Ishikawa (cell line): ENCODE measurements at regions not wholly inside any gene's neighbourhood (a gene's known extent, or its start where the extent isn't known, plus 50 kb on each side); places are given as distances from the start of the nearest gene placed in this dataset.
A peak's percentile ranks its signal among the peaks of the same experiment; 100 is the strongest.

Experiments
- CEBPB ChIP-seq: IDR thresholded peaks from 2 replicates; pipeline ENCODE4 v1.6.1; 2012
- CREB1 ChIP-seq: IDR thresholded peaks from 2 replicates; pipeline ENCODE4 v1.6.1; 2012; ENCODE audit warnings: low read depth
- EGR1 ChIP-seq: IDR thresholded peaks from 2 replicates; pipeline ENCODE4 v1.6.1; 2012
- EP300 ChIP-seq: IDR thresholded peaks from 2 replicates; pipeline ENCODE4 v1.6.1; 2012; ENCODE audit warnings: borderline replicate concordance
- FOXM1 ChIP-seq: IDR thresholded peaks from 2 replicates; pipeline ENCODE4 v1.6.1; 2012; ENCODE audit warnings: low read depth, borderline replicate concordance
- NFIC ChIP-seq: IDR thresholded peaks from 2 replicates; pipeline ENCODE4 v1.6.1; 2012
- RAD21 ChIP-seq: IDR thresholded peaks from 2 replicates; pipeline ENCODE4 v1.6.1; 2012; ENCODE audit warnings: low read depth
- TAF1 ChIP-seq: IDR thresholded peaks from 2 replicates; pipeline ENCODE4 v1.6.1; 2012; ENCODE audit warnings: low read depth, mild to moderate bottlenecking
- TCF12 ChIP-seq: IDR thresholded peaks from 2 replicates; pipeline ENCODE4 v1.6.1; 2012; ENCODE audit warnings: low read depth
- TEAD4 ChIP-seq: IDR thresholded peaks from 2 replicates; pipeline ENCODE4 v1.6.1; 2012
- YY1 ChIP-seq: IDR thresholded peaks from 2 replicates; pipeline ENCODE4 v1.6.1; 2012; ENCODE audit warnings: low read depth
- ZBTB7A ChIP-seq: IDR thresholded peaks from 2 replicates; pipeline ENCODE4 v1.6.1; 2012; ENCODE audit warnings: low read depth
- TF ChIP-seq, protein P1 (sequence below): IDR thresholded peaks from 2 replicates; pipeline ENCODE4 v1.6.1; 2012; ENCODE audit warnings: low read depth, mild to moderate bottlenecking
- TF ChIP-seq, protein P2 (sequence below): IDR thresholded peaks from 2 replicates; pipeline ENCODE4 v1.6.1; 2012
- TF ChIP-seq, protein P3 (sequence below): IDR thresholded peaks from 2 replicates; pipeline ENCODE4 v1.6.1; 2012

DNA sequence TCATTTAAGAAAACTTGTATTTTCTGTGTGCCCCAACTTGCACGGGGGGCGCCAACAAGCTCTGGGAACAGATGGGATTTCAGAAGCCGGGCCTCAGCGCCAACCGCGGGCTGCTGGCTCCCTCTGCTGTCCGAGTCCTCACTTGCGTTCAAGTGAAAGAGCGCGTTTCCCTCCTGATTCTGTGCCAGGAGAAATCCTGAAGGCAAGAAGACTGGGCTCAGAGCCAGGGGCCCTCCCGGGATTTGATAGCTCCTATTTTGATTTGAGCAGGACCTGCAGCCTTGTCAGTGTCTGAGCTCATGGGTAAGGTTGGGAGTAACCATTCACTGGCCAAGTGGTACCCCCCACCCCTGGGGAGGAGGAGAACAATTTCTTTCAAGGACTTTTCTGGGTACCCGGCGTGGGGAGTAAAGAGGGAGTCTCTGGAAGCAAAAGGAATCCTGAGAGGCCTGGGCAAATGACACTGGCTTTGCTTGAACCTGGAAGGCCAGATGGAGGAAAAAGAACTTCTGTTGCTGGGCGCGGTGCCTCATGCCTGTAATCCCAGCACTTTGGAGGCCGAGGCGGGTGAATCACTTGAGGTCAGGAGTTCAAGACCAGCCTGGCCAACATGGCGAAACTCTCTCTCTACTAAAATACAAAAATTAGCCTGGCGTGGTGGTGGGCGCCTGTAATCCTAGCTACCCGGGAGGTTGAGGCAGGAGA lies 179.0 kb upstream of the RGS6 start:
- TF ChIP-seq TEAD4 (no peak), RAD21 (peak; percentile 98), EGR1 (no peak), CREB1 (no peak), NFIC (peak; percentile 77)

DNA sequence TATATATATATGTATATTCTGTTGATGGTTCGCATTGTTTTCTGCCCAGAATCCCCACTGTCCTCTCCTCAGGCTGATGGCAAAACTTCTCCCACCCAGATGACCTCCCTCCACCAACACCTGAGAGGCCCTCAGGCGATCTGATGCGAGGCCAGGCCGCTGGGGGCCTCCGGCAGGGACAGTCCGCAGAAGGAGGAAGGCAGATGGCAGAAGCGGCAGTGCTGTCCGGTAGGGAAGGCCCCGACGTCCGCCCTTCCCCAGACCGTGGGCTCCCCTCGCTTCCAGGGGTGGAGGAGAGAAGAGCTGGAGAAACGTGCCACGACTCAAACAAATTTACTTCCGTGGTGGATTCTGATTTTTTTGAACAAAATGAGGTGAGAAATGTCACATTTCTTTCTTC lies 178.3 kb upstream of the RGS6 start:
- TF ChIP-seq YY1 (no peak), TEAD4 (no peak), EP300 (no peak), FOXM1 (no peak), TCF12 (no peak), CREB1 (no peak), EGR1 (no peak), CEBPB (no peak), RAD21 (no peak), ZBTB7A (no peak), TAF1 (no peak), NFIC (no peak)
- TF ChIP-seq, protein P1, sequence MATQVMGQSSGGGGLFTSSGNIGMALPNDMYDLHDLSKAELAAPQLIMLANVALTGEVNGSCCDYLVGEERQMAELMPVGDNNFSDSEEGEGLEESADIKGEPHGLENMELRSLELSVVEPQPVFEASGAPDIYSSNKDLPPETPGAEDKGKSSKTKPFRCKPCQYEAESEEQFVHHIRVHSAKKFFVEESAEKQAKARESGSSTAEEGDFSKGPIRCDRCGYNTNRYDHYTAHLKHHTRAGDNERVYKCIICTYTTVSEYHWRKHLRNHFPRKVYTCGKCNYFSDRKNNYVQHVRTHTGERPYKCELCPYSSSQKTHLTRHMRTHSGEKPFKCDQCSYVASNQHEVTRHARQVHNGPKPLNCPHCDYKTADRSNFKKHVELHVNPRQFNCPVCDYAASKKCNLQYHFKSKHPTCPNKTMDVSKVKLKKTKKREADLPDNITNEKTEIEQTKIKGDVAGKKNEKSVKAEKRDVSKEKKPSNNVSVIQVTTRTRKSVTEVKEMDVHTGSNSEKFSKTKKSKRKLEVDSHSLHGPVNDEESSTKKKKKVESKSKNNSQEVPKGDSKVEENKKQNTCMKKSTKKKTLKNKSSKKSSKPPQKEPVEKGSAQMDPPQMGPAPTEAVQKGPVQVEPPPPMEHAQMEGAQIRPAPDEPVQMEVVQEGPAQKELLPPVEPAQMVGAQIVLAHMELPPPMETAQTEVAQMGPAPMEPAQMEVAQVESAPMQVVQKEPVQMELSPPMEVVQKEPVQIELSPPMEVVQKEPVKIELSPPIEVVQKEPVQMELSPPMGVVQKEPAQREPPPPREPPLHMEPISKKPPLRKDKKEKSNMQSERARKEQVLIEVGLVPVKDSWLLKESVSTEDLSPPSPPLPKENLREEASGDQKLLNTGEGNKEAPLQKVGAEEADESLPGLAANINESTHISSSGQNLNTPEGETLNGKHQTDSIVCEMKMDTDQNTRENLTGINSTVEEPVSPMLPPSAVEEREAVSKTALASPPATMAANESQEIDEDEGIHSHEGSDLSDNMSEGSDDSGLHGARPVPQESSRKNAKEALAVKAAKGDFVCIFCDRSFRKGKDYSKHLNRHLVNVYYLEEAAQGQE = no peak
- TF ChIP-seq, protein P2, sequence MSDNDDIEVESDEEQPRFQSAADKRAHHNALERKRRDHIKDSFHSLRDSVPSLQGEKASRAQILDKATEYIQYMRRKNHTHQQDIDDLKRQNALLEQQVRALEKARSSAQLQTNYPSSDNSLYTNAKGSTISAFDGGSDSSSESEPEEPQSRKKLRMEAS = no peak
- TF ChIP-seq, protein P3, sequence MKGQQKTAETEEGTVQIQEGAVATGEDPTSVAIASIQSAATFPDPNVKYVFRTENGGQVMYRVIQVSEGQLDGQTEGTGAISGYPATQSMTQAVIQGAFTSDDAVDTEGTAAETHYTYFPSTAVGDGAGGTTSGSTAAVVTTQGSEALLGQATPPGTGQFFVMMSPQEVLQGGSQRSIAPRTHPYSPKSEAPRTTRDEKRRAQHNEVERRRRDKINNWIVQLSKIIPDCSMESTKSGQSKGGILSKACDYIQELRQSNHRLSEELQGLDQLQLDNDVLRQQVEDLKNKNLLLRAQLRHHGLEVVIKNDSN = no peak

DNA sequence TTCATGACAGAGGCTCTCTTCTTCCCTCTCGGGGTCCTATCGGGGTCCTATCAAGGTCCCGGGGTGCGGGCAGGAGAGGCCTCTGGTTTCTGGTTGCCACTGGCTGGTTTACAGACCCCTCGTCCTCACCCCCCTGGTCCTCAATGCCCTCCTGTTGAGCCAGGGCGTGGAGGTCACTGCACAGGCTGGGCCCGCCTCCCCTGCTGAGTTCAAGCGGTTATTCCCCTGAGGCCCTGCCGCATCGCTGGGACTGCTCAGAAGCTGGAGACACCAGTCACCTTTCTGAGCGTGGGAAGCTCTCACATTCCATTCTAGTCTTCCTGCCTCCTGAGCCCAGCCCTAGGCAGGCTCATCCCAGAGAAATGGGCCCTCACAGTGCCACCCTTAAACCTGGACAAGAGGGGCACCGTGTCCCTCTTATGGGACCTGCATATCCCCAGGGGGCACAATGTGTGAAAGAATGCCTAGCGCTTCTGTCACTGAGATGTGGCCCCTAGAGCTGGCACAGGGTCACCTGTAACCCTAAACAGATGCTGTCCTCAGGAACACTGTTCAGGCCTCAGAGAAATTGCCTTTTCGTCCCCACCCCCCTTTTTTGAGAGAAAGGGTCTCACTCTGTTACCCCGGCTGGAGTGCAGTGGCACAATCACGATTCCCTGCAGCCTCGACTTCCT lies 177.7 kb upstream of the RGS6 start:
- no peak for TF ChIP-seq ZBTB7A
- TF ChIP-seq TEAD4 = no peak
- TF ChIP-seq NFIC = no peak
- no peak for TF ChIP-seq CREB1
- no peak for TF ChIP-seq YY1
- no peak for TF ChIP-seq TCF12
- no peak for TF ChIP-seq EGR1
- TF ChIP-seq EP300 = no peak
- TF ChIP-seq, protein P3 = no peak

DNA sequence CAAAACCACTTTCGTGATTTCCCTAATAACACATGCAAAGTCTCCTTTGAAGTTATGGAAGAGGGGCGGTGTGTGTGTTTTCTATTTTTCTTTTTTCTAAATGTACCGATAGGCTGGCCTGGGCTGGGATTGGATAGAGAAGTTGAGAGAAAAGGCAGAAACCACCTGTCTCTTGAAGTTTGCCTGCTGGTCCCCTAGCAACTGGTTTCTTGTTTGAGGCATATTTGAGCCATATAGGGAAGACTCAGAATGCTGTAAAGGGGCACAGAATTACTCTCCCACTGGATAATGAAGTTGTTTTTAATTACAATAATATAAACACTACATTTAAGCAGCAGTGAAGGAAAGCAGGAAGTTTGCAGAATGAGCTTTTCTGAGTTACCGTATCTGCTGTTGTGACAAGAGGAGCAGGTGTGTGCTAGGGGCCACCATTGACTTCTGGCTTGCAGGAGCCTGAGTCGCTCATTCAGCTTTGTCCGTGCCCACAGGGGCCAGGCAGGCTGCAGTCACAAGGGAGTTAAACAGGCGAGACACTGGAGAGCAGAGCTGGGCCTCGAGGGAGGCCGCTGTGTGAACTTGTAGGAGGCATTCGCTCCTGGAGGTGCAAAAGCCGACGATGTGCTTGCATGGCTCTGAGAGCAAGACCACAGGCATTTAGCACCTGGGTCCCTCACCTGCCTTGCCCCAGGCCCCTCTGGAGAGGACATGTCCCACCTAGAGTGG lies 173.8 kb upstream of the RGS6 start:
- no peak for TF ChIP-seq CEBPB
- TF ChIP-seq, protein P3 = no peak
- TF ChIP-seq EP300 = no peak
- TF ChIP-seq TEAD4 = no peak
- TF ChIP-seq CREB1 = no peak
- TF ChIP-seq FOXM1 = no peak
- no peak for TF ChIP-seq NFIC
- no peak for TF ChIP-seq TCF12
- no peak for TF ChIP-seq RAD21
- TF ChIP-seq EGR1 = no peak
- no peak for TF ChIP-seq TAF1
- TF ChIP-seq, protein P2 = no peak
- no peak for TF ChIP-seq YY1

DNA sequence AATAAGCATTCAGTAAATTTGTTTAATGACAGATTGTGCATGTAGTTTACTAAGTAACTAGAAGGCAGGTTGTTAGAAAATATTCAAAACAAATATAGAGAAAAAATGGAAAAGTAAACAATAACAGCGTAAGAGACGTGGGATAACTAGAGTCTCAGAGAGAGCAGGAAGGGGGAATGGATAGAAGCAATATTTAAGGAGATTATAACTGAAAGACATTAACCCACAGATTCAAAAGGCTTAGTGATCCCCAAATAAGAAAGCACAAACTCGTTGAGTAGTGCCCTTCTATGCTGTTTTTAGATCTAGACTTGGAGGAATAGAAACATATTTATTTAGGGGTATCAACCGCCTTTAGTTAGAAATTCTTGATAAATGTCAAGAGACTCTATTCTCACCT lies 169.7 kb upstream of the RGS6 start:
- TF ChIP-seq TEAD4 (no peak), EGR1 (no peak), CEBPB (no peak), NFIC (no peak), FOXM1 (no peak), YY1 (no peak), CREB1 (no peak), TCF12 (no peak), ZBTB7A (no peak), EP300 (no peak), RAD21 (no peak), TAF1 (no peak)
- TF ChIP-seq, protein P2 = no peak
- TF ChIP-seq, protein P3 = no peak
- TF ChIP-seq, protein P1 = no peak
